Testis (tissue), 2 donors: ENCODE measurements at regions not wholly inside any gene's neighbourhood (a gene's known extent, or its start where the extent isn't known, plus 50 kb on each side); places are given as distances from the start of the nearest gene placed in this dataset.

Experiments used
- DNase-seq: peaks from one replicate; pipeline ENCODE4 v3.0.0-alpha.2; 2019
- H3K27ac ChIP-seq, 2 donors: fragments of 200-600 bp; sonication (generic); one replicate each; pipeline ENCODE4 v1.5.1; 2019
- H3K27me3 ChIP-seq: fragments of 200-600 bp; sonication (generic); one replicate; pipeline ENCODE4 v1.5.1; 2019
- H3K36me3 ChIP-seq: fragments of 200-600 bp; sonication (generic); one replicate; pipeline ENCODE4 v1.5.1; 2017; ENCODE audit warnings: low read depth; ENCODE audit errors: missing control alignments
- H3K4me1 ChIP-seq: fragments of 200-600 bp; sonication (generic); one replicate; pipeline ENCODE4 v1.5.1; 2019
- H3K4me3 ChIP-seq, 2 donors: fragments of 200-600 bp; sonication (generic); one replicate each; pipeline ENCODE4 v1.5.1; 2017 to 2019
- H3K9me3 ChIP-seq: fragments of 200-600 bp; sonication (generic); one replicate; pipeline ENCODE4 v1.5.1; 2017
- CTCF ChIP-seq, 3 experiments: fragments of 450-650 bp in 2 of 3; fragments of 200-600 bp in 1 of 3; sonication (generic) in 1 of 3; IDR thresholded peaks; one replicate each; pipeline ENCODE4 v1.5.1; 2016 to 2019; ENCODE audit warnings: antibody characterized with exemption in 3 of 3, mild to moderate bottlenecking in 2 of 3, moderate library complexity in 1 of 3
- POLR2A ChIP-seq: fragments of 450-650 bp; IDR thresholded peaks from one replicate; pipeline ENCODE4 v1.6.1; 2017; ENCODE audit warnings: antibody characterized with exemption, mild to moderate bottlenecking, moderate library complexity
- WGBS, 2 donors: methylation state at CpG; one replicate each; pipeline ENCODE4 v1.1.5; 2018; 5-methylcytosine and 5-hydroxymethylcytosine counted together
- intact Hi-C: fragments of 100-400 bp; cut with DNase I; formaldehyde crosslinking; loops from one replicate; pipeline ENCODE4 v1.15.1; 2023; ENCODE audit warnings: low total_unique reads

GRCh38 chr2:67043781-67044478 is 353.2 kb upstream of the ETAA1 start:
- no peak for DNase-seq
- H3K4me1 ChIP-seq: no peaks in the 10 kb centered on the region
- no peaks in the 10 kb centered on the region for H3K27me3 ChIP-seq
- H3K4me3 ChIP-seq: no peak overlapping the region
- intact Hi-C loops: no loop called here
- H3K9me3 ChIP-seq: no peaks in the 10 kb centered on the region
- 91 to 95% methylated on average over 3 of the region's 3 CpGs for WGBS, 2 donors
- H3K36me3 ChIP-seq: no peaks in the 10 kb centered on the region
- no peak overlapping the region for H3K27ac ChIP-seq
- TF ChIP-seq CTCF (IDR thresholded peaks at IDR 0.05): no peak
- no peak for TF ChIP-seq POLR2A

- Histone ChIP-seq H3K27me3 (no peaks in the 10 kb centered on the region), H3K27ac (no peak overlapping the region), H3K4me1 (no peaks in the 10 kb centered on the region), H3K36me3 (no peaks in the 10 kb centered on the region), H3K9me3 (no peaks in the 10 kb centered on the region), H3K4me3 (no peak overlapping the region)
- intact Hi-C loops: no loop called here
- no peak for TF ChIP-seq CTCF (IDR thresholded peaks at IDR 0.05)
- TF ChIP-seq POLR2A: no peak
- WGBS, 2 donors: 100% methylated on average over 1 of the region's 1 CpG
- DNase-seq: no peak
Measured at GRCh38 chr2:67046591-67046990, 350.5 kb upstream of the ETAA1 start.

GRCh38 chr2:67048314-67048713 is 348.8 kb upstream of the ETAA1 start:
- H3K9me3 ChIP-seq: no peaks in the 10 kb centered on the region
- H3K4me3 ChIP-seq: no peak overlapping the region
- DNase-seq: no peak
- intact Hi-C loops: no loop called here
- no peaks in the 10 kb centered on the region for H3K4me1 ChIP-seq
- 91 to 92% methylated on average over 2 of the region's 2 CpGs for WGBS, 2 donors
- no peaks in the 10 kb centered on the region for H3K36me3 ChIP-seq
- TF ChIP-seq POLR2A: no peak
- no peak overlapping the region for H3K27ac ChIP-seq
- H3K27me3 ChIP-seq: no peaks in the 10 kb centered on the region

GRCh38 chr2:67050622-67051021 is 346.5 kb upstream of the ETAA1 start:
- intact Hi-C loops: no loop called here
- no peak for TF ChIP-seq POLR2A
- TF ChIP-seq CTCF (IDR thresholded peaks at IDR 0.05): no peak
- H3K36me3 ChIP-seq: no peaks in the 10 kb centered on the region
- no peak overlapping the region for H3K4me3 ChIP-seq
- H3K4me1 ChIP-seq: no peaks in the 10 kb centered on the region
- no peak for DNase-seq
- no peaks in the 10 kb centered on the region for H3K9me3 ChIP-seq
- no peaks in the 10 kb centered on the region for H3K27me3 ChIP-seq
- 92 to 94% methylated on average over 3 of the region's 3 CpGs for WGBS, 2 donors
- no peak overlapping the region for H3K27ac ChIP-seq

- 48 to 53% methylated on average over 3 of the region's 3 CpGs for WGBS, 2 donors
- intact Hi-C loops: no loop called here
- Histone ChIP-seq H3K9me3 (no peaks in the 10 kb centered on the region), H3K27me3 (no peaks in the 10 kb centered on the region), H3K27ac (no peak overlapping the region), H3K4me1 (no peaks in the 10 kb centered on the region), H3K36me3 (no peaks in the 10 kb centered on the region), H3K4me3 (no peak overlapping the region)
- DNase-seq: peak; percentile 28
- no peak for TF ChIP-seq CTCF (IDR thresholded peaks at IDR 0.05)
- TF ChIP-seq POLR2A: no peak
Measured at GRCh38 chr2:67054728-67055127, 342.4 kb upstream of the ETAA1 start.
